ENCODE measurements at regions not wholly inside any gene's neighbourhood (a gene's known extent, or its start where the extent isn't known, plus 50 kb on each side); places are given as distances from the start of the nearest gene placed in this dataset.

DNA sequence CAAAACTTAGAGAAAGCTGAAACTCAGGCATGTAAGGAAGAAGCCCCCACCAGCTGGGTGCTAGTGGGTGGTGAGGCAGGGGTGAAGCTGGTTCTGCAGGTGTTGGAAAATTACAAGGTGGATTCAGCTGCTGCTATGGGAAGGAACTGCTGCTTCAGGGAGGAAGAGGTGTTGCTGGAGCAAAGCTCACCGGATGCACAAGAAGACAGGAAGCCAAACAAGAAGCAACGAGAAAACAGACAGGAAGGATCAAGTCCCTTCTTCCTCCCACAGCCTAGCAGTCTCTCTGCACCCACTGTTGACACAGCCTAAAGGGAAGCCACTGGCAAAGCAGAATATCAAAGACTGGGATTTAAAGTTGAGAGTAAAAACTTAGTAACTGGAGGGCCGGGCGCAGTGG, 100.2 kb upstream of the JADE1 start:
- H3K27ac Mint-ChIP-seq: no peak overlapping the region
- peaks cover 5 to 6% of the 10 kb centered on the region in 2 donors for H3K4me1 Mint-ChIP-seq
- no peaks in the 10 kb centered on the region for H3K9me3 Mint-ChIP-seq
- H3K36me3 Mint-ChIP-seq: no peaks in the 10 kb centered on the region
- no peaks in the 10 kb centered on the region for H3K27me3 Mint-ChIP-seq (ENCODE audit: low read depth in 2 of 2)
- H3K4me3 Mint-ChIP-seq: no peak overlapping the region
- intact Hi-C loops (cut with micrococcal nuclease): no loop called here
- no peaks in the 10 kb centered on the region for H3K27me3 ChIP-seq (ENCODE audit: control insufficient read depth, insufficient read depth, low read length)
- no peak for TF ChIP-seq CTCF (IDR thresholded peaks at IDR 0.05)
- no peak overlapping the region for H3K4me3 ChIP-seq (ENCODE audit: low read length)
- H3K4me1 ChIP-seq (ENCODE audit: control insufficient read depth, insufficient read depth, low read length): peaks cover 5% of the 10 kb centered on the region
- 23% methylated on average over 4 of the region's 4 CpGs for WGBS (ENCODE audit: insufficient coverage)
- peak in 1 of 2 donors; percentile 32 for DNase-seq
- H3K36me3 ChIP-seq (ENCODE audit: control insufficient read depth, insufficient read depth, low read length): no peaks in the 10 kb centered on the region
- ATAC-seq: no peak
- no peaks in the 10 kb centered on the region for H3K9me3 ChIP-seq (ENCODE audit: control insufficient read depth, insufficient read depth, low read length)
- H3K27ac ChIP-seq (ENCODE audit: low read length): no peak overlapping the region

GRCh38 chr4:128707864-128708263, 101.6 kb upstream of the JADE1 start:
- Mint-ChIP-seq H3K4me3 (no peak overlapping the region), H3K4me1 (peaks cover 5 to 6% of the 10 kb centered on the region in 2 donors), H3K9me3 (no peaks in the 10 kb centered on the region), H3K27ac (no peak overlapping the region), H3K36me3 (no peaks in the 10 kb centered on the region), H3K27me3 (ENCODE audit: low read depth in 2 of 2) (no peaks in the 10 kb centered on the region)
- Histone ChIP-seq H3K9me3 (ENCODE audit: control insufficient read depth, insufficient read depth, low read length) (no peaks in the 10 kb centered on the region), H3K27ac (ENCODE audit: low read length) (no peak overlapping the region), H3K36me3 (ENCODE audit: control insufficient read depth, insufficient read depth, low read length) (no peaks in the 10 kb centered on the region), H3K4me3 (ENCODE audit: low read length) (no peak overlapping the region), H3K27me3 (ENCODE audit: control insufficient read depth, insufficient read depth, low read length) (no peaks in the 10 kb centered on the region), H3K4me1 (ENCODE audit: control insufficient read depth, insufficient read depth, low read length) (peaks cover 5% of the 10 kb centered on the region)
- DNase-seq (no peak), ATAC-seq (no peak)
- TF ChIP-seq CTCF (IDR thresholded peaks at IDR 0.05): no peak
- 76% methylated on average over 5 of the region's 6 CpGs for WGBS (ENCODE audit: insufficient coverage)
- intact Hi-C loops (cut with micrococcal nuclease): no loop called here

DNA sequence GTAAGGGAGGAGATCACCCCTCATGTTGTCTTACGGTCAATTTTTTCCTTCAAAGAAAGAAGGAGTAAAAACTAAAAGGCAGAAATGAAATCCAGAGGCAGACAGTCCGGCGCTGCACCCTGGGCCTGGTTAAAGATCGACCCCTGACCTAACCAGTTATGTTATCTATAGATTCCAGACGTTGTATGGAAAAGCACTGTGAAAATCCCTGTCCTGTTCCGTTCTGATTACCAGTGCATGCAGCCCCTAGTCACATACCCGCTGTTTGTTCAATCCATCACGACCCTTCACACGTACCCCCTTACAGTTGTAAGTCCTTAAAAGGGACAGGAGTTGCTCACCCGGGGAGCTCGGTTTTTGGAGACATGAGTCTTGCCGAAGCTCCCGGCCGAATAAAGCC, 105.6 kb upstream of the JADE1 start:
- no peak overlapping the region for H3K27ac Mint-ChIP-seq
- intact Hi-C loops (cut with micrococcal nuclease): no loop called here
- DNase-seq: no peak
- ATAC-seq: no peak
- H3K4me3 Mint-ChIP-seq: no peak overlapping the region
- H3K27me3 ChIP-seq (ENCODE audit: control insufficient read depth, insufficient read depth, low read length): no peaks in the 10 kb centered on the region
- H3K4me3 ChIP-seq (ENCODE audit: low read length): no peak overlapping the region
- peaks cover 0 to under 1% of the 10 kb centered on the region in 2 donors for H3K4me1 Mint-ChIP-seq
- no peaks in the 10 kb centered on the region for H3K36me3 Mint-ChIP-seq
- TF ChIP-seq CTCF (IDR thresholded peaks at IDR 0.05): no peak
- H3K9me3 Mint-ChIP-seq: no peaks in the 10 kb centered on the region
- H3K36me3 ChIP-seq (ENCODE audit: control insufficient read depth, insufficient read depth, low read length): no peaks in the 10 kb centered on the region
- WGBS (ENCODE audit: insufficient coverage): 92% methylated on average over 14 of the region's 14 CpGs
- H3K27me3 Mint-ChIP-seq (ENCODE audit: low read depth in 2 of 2): no peaks in the 10 kb centered on the region
- H3K9me3 ChIP-seq (ENCODE audit: control insufficient read depth, insufficient read depth, low read length): no peaks in the 10 kb centered on the region
- H3K27ac ChIP-seq (ENCODE audit: low read length): no peak overlapping the region
- no peaks in the 10 kb centered on the region for H3K4me1 ChIP-seq (ENCODE audit: control insufficient read depth, insufficient read depth, low read length)

DNA sequence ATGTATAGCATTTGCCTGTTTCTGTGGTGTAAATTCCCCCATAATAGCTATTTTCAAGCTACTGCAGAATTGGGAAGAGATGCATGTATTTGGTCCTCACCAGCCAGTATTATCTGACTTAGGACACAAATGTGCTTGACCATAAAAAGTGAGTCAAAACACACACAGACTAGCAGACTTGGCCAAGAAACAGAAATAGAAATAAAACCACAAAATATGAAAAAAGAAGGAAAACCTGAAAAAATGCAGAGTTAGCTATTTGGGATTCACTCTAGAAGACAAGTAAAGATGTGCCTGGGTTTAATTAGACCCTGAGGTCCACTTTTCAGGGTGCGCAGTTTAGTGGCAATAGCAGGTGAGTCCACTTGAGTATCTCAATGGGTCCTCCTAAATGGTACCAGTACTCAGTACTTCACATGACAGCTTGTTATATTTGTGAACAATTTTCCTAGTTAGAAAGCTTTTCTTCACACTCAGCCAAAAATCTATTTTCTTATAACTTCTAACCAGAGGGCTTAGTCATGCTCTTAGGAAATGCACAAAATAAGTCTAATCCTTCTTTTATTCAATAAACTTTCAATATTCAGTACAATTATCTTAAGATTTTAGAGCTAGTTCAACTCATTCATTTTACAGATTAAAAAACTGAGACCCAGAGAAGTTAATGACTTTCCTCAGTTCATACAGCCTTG, 108.7 kb upstream of the JADE1 start:
- H3K4me1 ChIP-seq (ENCODE audit: control insufficient read depth, insufficient read depth, low read length): no peaks in the 10 kb centered on the region
- no peaks in the 10 kb centered on the region for H3K9me3 Mint-ChIP-seq
- no peak overlapping the region for H3K4me3 ChIP-seq (ENCODE audit: low read length)
- peaks cover 0 to 3% of the 10 kb centered on the region in 2 donors for H3K27me3 Mint-ChIP-seq (ENCODE audit: low read depth in 2 of 2)
- ATAC-seq (no peak), DNase-seq (no peak)
- no peak overlapping the region for H3K27ac ChIP-seq (ENCODE audit: low read length)
- H3K27me3 ChIP-seq (ENCODE audit: control insufficient read depth, insufficient read depth, low read length): no peaks in the 10 kb centered on the region
- no peaks in the 10 kb centered on the region for H3K36me3 Mint-ChIP-seq
- H3K4me3 Mint-ChIP-seq: no peak overlapping the region
- no peak overlapping the region for H3K27ac Mint-ChIP-seq
- H3K4me1 Mint-ChIP-seq: no peaks in the 10 kb centered on the region
- TF ChIP-seq CTCF (IDR thresholded peaks at IDR 0.05): no peak
- intact Hi-C loops (cut with micrococcal nuclease): no loop called here
- H3K9me3 ChIP-seq (ENCODE audit: control insufficient read depth, insufficient read depth, low read length): no peaks in the 10 kb centered on the region
- no peaks in the 10 kb centered on the region for H3K36me3 ChIP-seq (ENCODE audit: control insufficient read depth, insufficient read depth, low read length)
- WGBS (ENCODE audit: insufficient coverage): 100% methylated on average over 1 of the region's 1 CpG
